Retinal pigment epithelial cell (primary cell): ENCODE measurements at regions not wholly inside any gene's neighbourhood (a gene's known extent, or its start where the extent isn't known, plus 50 kb on each side); places are given as distances from the start of the nearest gene placed in this dataset.

Source experiments
- DNase-seq: peaks from one replicate; pipeline ENCODE4 v3.0.0-alpha.2; 2010; ENCODE audit warnings: low read depth
- H3K4me3 ChIP-seq: 2 replicates; pipeline ENCODE4 v1.5.1; 2011; ENCODE audit warnings: mild to moderate bottlenecking, low read length, control low read depth, moderate library complexity
- TF ChIP-seq, protein P1 (sequence below): conservative IDR thresholded peaks from 2 replicates; pipeline ENCODE4 v1.5.1; 2011; ENCODE audit warnings: low read depth, low read length, control low read depth, inconsistent platforms

DNA sequence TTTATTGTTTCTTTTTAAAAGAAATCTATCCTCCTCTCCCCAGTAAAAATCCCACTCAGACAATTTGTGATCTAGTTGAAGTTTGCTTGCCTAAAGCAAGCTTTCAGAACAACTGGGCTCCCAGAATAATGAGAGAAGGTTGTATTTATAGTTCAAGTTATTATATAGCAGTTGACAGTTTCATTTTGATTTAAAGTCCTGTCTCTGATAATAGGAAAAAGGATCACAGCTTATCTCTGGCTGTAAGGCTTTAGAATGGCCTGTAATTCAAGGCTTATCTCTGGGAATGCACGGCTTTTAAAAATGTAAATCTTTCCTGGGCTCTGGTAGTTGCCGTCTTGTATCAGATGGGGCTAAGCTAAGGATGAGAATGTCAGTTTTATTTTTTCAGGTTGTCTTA, 123.3 kb upstream of the TMTC4 start:
- no peak for DNase-seq
- TF ChIP-seq, protein P1, sequence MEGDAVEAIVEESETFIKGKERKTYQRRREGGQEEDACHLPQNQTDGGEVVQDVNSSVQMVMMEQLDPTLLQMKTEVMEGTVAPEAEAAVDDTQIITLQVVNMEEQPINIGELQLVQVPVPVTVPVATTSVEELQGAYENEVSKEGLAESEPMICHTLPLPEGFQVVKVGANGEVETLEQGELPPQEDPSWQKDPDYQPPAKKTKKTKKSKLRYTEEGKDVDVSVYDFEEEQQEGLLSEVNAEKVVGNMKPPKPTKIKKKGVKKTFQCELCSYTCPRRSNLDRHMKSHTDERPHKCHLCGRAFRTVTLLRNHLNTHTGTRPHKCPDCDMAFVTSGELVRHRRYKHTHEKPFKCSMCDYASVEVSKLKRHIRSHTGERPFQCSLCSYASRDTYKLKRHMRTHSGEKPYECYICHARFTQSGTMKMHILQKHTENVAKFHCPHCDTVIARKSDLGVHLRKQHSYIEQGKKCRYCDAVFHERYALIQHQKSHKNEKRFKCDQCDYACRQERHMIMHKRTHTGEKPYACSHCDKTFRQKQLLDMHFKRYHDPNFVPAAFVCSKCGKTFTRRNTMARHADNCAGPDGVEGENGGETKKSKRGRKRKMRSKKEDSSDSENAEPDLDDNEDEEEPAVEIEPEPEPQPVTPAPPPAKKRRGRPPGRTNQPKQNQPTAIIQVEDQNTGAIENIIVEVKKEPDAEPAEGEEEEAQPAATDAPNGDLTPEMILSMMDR: no peak
- H3K4me3 ChIP-seq: no peak overlapping the region

DNA sequence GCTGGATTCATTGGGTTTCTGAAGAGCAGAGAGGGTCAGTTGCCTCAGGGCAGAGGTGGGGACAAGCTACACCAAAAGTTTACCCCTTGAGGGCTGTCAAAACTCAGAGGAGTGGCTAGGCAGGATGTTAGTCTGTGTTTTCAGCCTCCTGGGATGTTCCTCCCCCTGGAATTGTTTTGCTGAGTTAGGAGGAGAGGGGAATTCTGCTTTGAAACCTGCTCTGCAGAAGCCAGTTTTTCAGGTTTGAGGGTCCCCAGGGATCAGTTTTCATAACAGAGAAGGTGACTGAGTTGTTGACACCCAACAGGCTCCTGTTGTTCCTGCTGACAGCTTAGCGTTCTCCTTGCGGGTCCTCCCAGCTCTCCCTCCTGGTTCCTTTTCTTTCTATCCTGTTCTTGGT, 121.9 kb upstream of the TMTC4 start:
- no peak overlapping the region for H3K4me3 ChIP-seq
- DNase-seq: no peak
- TF ChIP-seq, protein P1: no peak

GRCh38 chr13:100794575-100794974, 120.0 kb upstream of the TMTC4 start:
- DNase-seq: no peak
- TF ChIP-seq, protein P1: no peak
- no peak overlapping the region for H3K4me3 ChIP-seq

GRCh38 chr13:100790405-100790804, 115.8 kb upstream of the TMTC4 start:
- TF ChIP-seq, protein P1: no peak
- no peak overlapping the region for H3K4me3 ChIP-seq
- no peak for DNase-seq

DNA sequence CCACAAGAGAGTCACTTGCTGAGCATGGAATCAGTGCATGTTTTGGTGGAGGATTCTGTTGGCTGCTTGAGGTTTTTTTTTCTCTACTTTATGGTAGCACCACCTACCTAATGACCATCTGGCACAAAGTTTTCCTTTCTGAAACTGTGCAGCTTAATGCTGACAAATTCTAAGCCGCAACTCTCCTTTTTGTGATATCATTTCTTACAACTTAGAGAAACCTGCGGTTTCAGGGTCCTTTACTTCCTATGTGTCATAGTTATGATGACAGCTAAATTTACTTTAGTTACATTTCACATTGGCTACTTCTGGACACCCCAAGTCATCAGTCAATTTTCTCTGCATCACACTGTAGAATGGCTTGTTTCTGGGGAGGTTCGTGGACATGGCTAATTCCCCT, 115.4 kb upstream of the TMTC4 start:
- TF ChIP-seq, protein P1: no peak
- no peak for DNase-seq
- no peak overlapping the region for H3K4me3 ChIP-seq

DNA sequence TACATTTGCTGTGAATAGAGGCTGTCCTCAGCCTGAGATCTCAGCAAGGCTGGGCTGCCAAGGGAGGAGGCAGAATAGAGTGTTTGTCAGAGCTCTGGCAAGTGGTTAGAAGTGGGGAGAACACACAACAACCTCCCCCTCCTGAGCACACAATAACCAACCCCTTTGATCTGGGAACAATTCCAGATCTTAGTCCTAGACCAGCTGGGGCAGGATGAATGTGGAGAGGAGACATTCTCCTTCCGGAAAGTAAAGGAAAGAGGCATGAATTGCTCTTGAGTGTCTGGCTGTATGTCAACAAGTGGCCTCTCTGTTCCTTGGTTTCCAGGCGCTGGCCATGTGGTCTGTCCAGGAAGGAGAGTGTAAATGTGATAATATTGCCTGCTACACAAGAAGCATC, 114.9 kb upstream of the TMTC4 start:
- no peak for DNase-seq
- TF ChIP-seq, protein P1: no peak
- H3K4me3 ChIP-seq: no peak overlapping the region

- TF ChIP-seq, protein P1: no peak
- DNase-seq: no peak
These were observed 114.4 kb upstream of the TMTC4 start for GRCh38 chr13:100789025-100789424.

More at GRCh38 chr13:100789025-100789424, 114.4 kb upstream of the TMTC4 start:
- H3K4me3 ChIP-seq: no peak overlapping the region
